GM12878 (cell line): ENCODE measurements at regions not wholly inside any gene's neighbourhood (a gene's known extent, or its start where the extent isn't known, plus 50 kb on each side); places are given as distances from the start of the nearest gene placed in this dataset.

ENCODE experiments used
- ATAC-seq: fragments of 200-7000 bp; cut with Tn5 transposase; 3 replicates; pipeline ENCODE4 v1.9.1; 2020; ENCODE audit warnings: mild to moderate bottlenecking, moderate library complexity
- BruUV-seq: library from RNA; stranded (reverse); fragments of 400-500 nt; replicated peaks from 2 replicates; lab custom pipeline; 2021; lab: Mats Ljungman, UMichigan
- CTCF ChIA-PET: fragments of 300-600 bp; sonication (Branson Sonifier 250); formaldehyde crosslinking; extraction: SDS; loops from one replicate; lab custom pipeline; 2021; ENCODE audit warnings: inconsistent platforms; lab: Yijun Ruan, JAX
- POLR2A ChIA-PET: fragments of 350-600 bp; formaldehyde crosslinking; extraction: SDS; loops from one replicate; lab custom pipeline; 2021; ENCODE audit warnings: inconsistent platforms; lab: Charles Lee
- RAD21 ChIA-PET: fragments of 300-600 bp; sonication (Branson Sonifier 250); formaldehyde crosslinking; loops from one replicate; lab custom pipeline; 2023; ENCODE audit warnings: antibody characterized with exemption; ENCODE audit not compliant: unreplicated experiment; lab: Charles Lee
- SMC1A ChIA-PET: fragments of 300-600 bp; sonication (Branson Sonifier 250); formaldehyde crosslinking; loops from one replicate; lab custom pipeline; 2023; ENCODE audit not compliant: unreplicated experiment, uncharacterized antibody; lab: Charles Lee
- DNase-seq: peaks from one replicate; pipeline ENCODE4 v3.0.0-alpha.2; 2011; ENCODE audit warnings: low read depth, low spot score
- FAIRE-seq: peaks from 3 replicates; lab custom pipeline; 2011; peaks lifted over from hg19 to GRCh38; lab: Jason Lieb, UNC
- H2AFZ ChIP-seq: 2 replicates; pipeline ENCODE4 v1.6.0; 2011; ENCODE audit warnings: low read depth, low read length, control low read depth; ENCODE audit not compliant: control insufficient read depth
- H3K27ac ChIP-seq: 2 replicates; pipeline ENCODE4 v1.5.1; 2011; ENCODE audit warnings: control low read depth; ENCODE audit not compliant: control insufficient read depth, insufficient read depth
- H3K27me3 ChIP-seq, 2 experiments: replicated peaks in 1 of 2; 2 replicates each; pipeline versions ENCODE4 v1.6.0 to v1.6.1; 2011; ENCODE audit warnings: low read length in 1 of 2; ENCODE audit not compliant: control insufficient read depth in 2 of 2, insufficient read depth in 2 of 2
- H3K36me3 ChIP-seq, 2 experiments: 2 replicates each; pipeline ENCODE4 v1.5.1; 2011; ENCODE audit warnings: low read length in 1 of 2; ENCODE audit not compliant: control insufficient read depth in 2 of 2, insufficient read depth in 2 of 2
- H3K4me1 ChIP-seq: 2 replicates; pipeline ENCODE4 v1.6.1; 2011; ENCODE audit warnings: mild to moderate bottlenecking, low read length, moderate library complexity, mixed read lengths; ENCODE audit not compliant: control insufficient read depth, insufficient read depth
- H3K4me2 ChIP-seq: 2 replicates; pipeline ENCODE4 v1.6.0; 2011; ENCODE audit warnings: control low read depth; ENCODE audit not compliant: control insufficient read depth, insufficient read depth
- H3K4me3 ChIP-seq: fragments of 200-600 bp; sonication (generic); 2 replicates; pipeline ENCODE4 v1.5.1; 2016
- H3K79me2 ChIP-seq: 2 replicates; pipeline ENCODE4 v1.6.0; 2011; ENCODE audit warnings: low read length; ENCODE audit not compliant: control insufficient read depth, insufficient read depth
- H3K9ac ChIP-seq: 2 replicates; pipeline ENCODE4 v1.8.0; 2011; ENCODE audit warnings: low read length, control low read depth, mixed read lengths; ENCODE audit not compliant: control insufficient read depth, insufficient read depth
- H3K9me3 ChIP-seq: replicated peaks from 3 replicates; pipeline ENCODE4 v1.5.1; 2011; ENCODE audit warnings: mild to moderate bottlenecking, low read length; ENCODE audit not compliant: control insufficient read depth, insufficient read depth
- H4K20me1 ChIP-seq: 2 replicates; pipeline ENCODE4 v1.6.0; 2011; ENCODE audit not compliant: control insufficient read depth, insufficient read depth
- IRF4 ChIP-seq: IDR thresholded peaks from 2 replicates; pipeline ENCODE4 v1.6.1; 2011; ENCODE audit warnings: low read depth, low read length
- KDM1A ChIP-seq: fragments of 200-600 bp; sonication (generic); IDR thresholded peaks from 2 replicates; pipeline ENCODE4 v1.6.1; 2016; ENCODE audit warnings: borderline replicate concordance
- KLF5 ChIP-seq: fragments of 450-650 bp; IDR thresholded peaks from 2 replicates; pipeline ENCODE4 v1.6.1; 2014; ENCODE audit warnings: mild to moderate bottlenecking; ENCODE audit not compliant: partially characterized antibody
- MEF2B ChIP-seq: fragments of 450-650 bp; IDR thresholded peaks from 2 replicates; pipeline ENCODE4 v1.6.1; 2018; ENCODE audit warnings: mild to moderate bottlenecking, moderate library complexity; ENCODE audit not compliant: partially characterized antibody, poor library complexity, severe bottlenecking
- MTA3 ChIP-seq: IDR thresholded peaks from 2 replicates; pipeline ENCODE4 v1.6.1; 2012; ENCODE audit warnings: low read length, inconsistent platforms, borderline replicate concordance
- MYB ChIP-seq: fragments of 150-350 bp; IDR thresholded peaks from 2 replicates; pipeline ENCODE4 v1.6.1; 2014; ENCODE audit warnings: mild to moderate bottlenecking, low read depth, low read length, borderline replicate concordance
- PKNOX1 ChIP-seq: fragments of 450-650 bp; IDR thresholded peaks from 2 replicates; pipeline ENCODE4 v1.6.1; 2016; ENCODE audit warnings: mild to moderate bottlenecking
- SUZ12 ChIP-seq: fragments of 200-600 bp; sonication (generic); IDR thresholded peaks from one replicate; pipeline ENCODE4 v1.6.1; 2018; ENCODE audit warnings: antibody characterized with exemption, mild to moderate bottlenecking; ENCODE audit not compliant: unreplicated experiment
- ZNF592 ChIP-seq: fragments of 450-650 bp; IDR thresholded peaks from 2 replicates; pipeline ENCODE4 v1.6.1; 2017; ENCODE audit warnings: mild to moderate bottlenecking, moderate library complexity
- WGBS: methylation state at CpG from one replicate; pipeline ENCODE4 v1.1.6; 2016; ENCODE audit warnings: low lambda C conversion rate; ENCODE audit not compliant: insufficient replicate concordance, insufficient coverage; ENCODE audit errors: missing lambda C conversion rate; 5-methylcytosine and 5-hydroxymethylcytosine counted together
- in situ Hi-C: fragments of 300-500 bp; cut with MboI; formaldehyde crosslinking; loops from 9 replicates; pipeline ENCODE4 v1.14.3; 2018; ENCODE audit warnings: mixed read lengths
- intact Hi-C: fragments of 100-400 bp; cut with micrococcal nuclease; formaldehyde crosslinking; loops from one replicate; pipeline ENCODE4 v1.14.2; 2022; ENCODE audit not compliant: unreplicated experiment

GRCh38 chr20:59514554-59514953, 89.8 kb upstream of the PHACTR3 start:
- no peaks in the 10 kb centered on the region; a peak in 2 of 4 replicates for H3K27me3 ChIP-seq
- H4K20me1 ChIP-seq = no peaks in the 10 kb centered on the region
- H3K9ac ChIP-seq = no peak overlapping the region
- DNase-seq (no peak), FAIRE-seq (no peak), ATAC-seq (no peak)
- no peaks in the 10 kb centered on the region for H3K4me1 ChIP-seq
- H2AFZ ChIP-seq = no peak overlapping the region
- BruUV-seq = no TSS peak
- H3K27ac ChIP-seq = no peak overlapping the region
- POLR2A ChIA-PET = no interaction called here
- CTCF ChIA-PET = no interaction called here
- SMC1A ChIA-PET = no interaction called here
- RAD21 ChIA-PET = no interaction called here
- H3K4me3 ChIP-seq = no peak overlapping the region
- no peaks in the 10 kb centered on the region for H3K9me3 ChIP-seq
- no peak overlapping the region for H3K4me2 ChIP-seq
- in situ Hi-C loops = no loop called here
- TF ChIP-seq MYB = no peak
- no peak for TF ChIP-seq IRF4
- no peak for TF ChIP-seq SUZ12
- TF ChIP-seq MEF2B = no peak
- TF ChIP-seq KDM1A = no peak
- TF ChIP-seq KLF5 = no peak
- no peak for TF ChIP-seq PKNOX1
- no peak for TF ChIP-seq MTA3
- no peak for TF ChIP-seq ZNF592
- 54% methylated on average over 5 of the region's 5 CpGs for WGBS
- H3K79me2 ChIP-seq = no peaks in the 10 kb centered on the region
- no peaks in the 10 kb centered on the region for H3K36me3 ChIP-seq
- intact Hi-C loops = no loop called here
